SU-DHL-6 (cell line): ENCODE measurements at regions not wholly inside any gene's neighbourhood (a gene's known extent, or its start where the extent isn't known, plus 50 kb on each side); places are given as distances from the start of the nearest gene placed in this dataset.

Source experiments
- CTCF ChIP-seq: fragments of 200-600 bp; sonication (generic); IDR thresholded peaks from one replicate; pipeline ENCODE4 v1.5.1; 2017; ENCODE audit warnings: antibody characterized with exemption, mild to moderate bottlenecking, low read length, moderate library complexity; ENCODE audit not compliant: insufficient read depth, poor library complexity, severe bottlenecking
- EZH2phosphoT487 ChIP-seq: fragments of 200-600 bp; sonication (generic), shearing (Covaris generic); conservative IDR thresholded peaks from 2 replicates; pipeline ENCODE4 v1.6.1; 2018; ENCODE audit warnings: mild to moderate bottlenecking, antibody characterized with exemption, low read length, moderate library complexity, mixed read lengths

- TF ChIP-seq CTCF (no peak), EZH2phosphoT487 (no peak)
Measured at GRCh38 chr4:45679411-45679810, 444.4 kb downstream of the GABRG1 start.
